ENCODE measurements at regions not wholly inside any gene's neighbourhood (a gene's known extent, or its start where the extent isn't known, plus 50 kb on each side); places are given as distances from the start of the nearest gene placed in this dataset.
"Not testable (repeated sequence)": the region's sequence is repeated elsewhere in the genome, so short reads cannot be mapped to it uniquely, and the experiment has no call there.

- no peak for DNase-seq
Observed at GRCh38 chr5:167051402-167051768, 1240.1 kb upstream of the WWC1 start.

- DNase-seq, result no peak
Observed at GRCh38 chr5:167052791-167053190, 1238.7 kb upstream of the WWC1 start.

GRCh38 chr5:167057665-167058064 is 1233.8 kb upstream of the WWC1 start:
- DNase-seq, result no peak

GRCh38 chr5:167061695-167062094 is 1229.8 kb upstream of the WWC1 start:
- DNase-seq, result no peak

- DNase-seq, result no peak
Observed at GRCh38 chr5:167063116-167063515, 1228.3 kb upstream of the WWC1 start.

- no peak for DNase-seq
Observed at GRCh38 chr5:167063788-167064187, 1227.7 kb upstream of the WWC1 start.

GRCh38 chr5:167064198-167064776 is 1227.2 kb upstream of the WWC1 start:
- DNase-seq, result no peak

GRCh38 chr5:167065794-167066193 is 1225.7 kb upstream of the WWC1 start:
- DNase-seq, result no peak

GRCh38 chr5:167071981-167072610 is 1219.3 kb upstream of the WWC1 start:
- no peak for DNase-seq

- no peak for DNase-seq
Observed at GRCh38 chr5:167081561-167081960, 1209.9 kb upstream of the WWC1 start.

- DNase-seq, result no peak
Observed at GRCh38 chr5:167096816-167097215, 1194.6 kb upstream of the WWC1 start.

- no peak for DNase-seq
Observed at GRCh38 chr5:167104351-167104750, 1187.1 kb upstream of the WWC1 start.

GRCh38 chr5:167105941-167106340 is 1185.5 kb upstream of the WWC1 start:
- DNase-seq, result no peak

GRCh38 chr5:167107684-167108083 is 1183.8 kb upstream of the WWC1 start:
- no peak for DNase-seq

GRCh38 chr5:167108266-167108665 is 1183.2 kb upstream of the WWC1 start:
- not testable (repeated sequence) for DNase-seq

- no peak for DNase-seq
Observed at GRCh38 chr5:167112556-167112955, 1178.9 kb upstream of the WWC1 start.

GRCh38 chr5:167122267-167122666 is 1169.2 kb upstream of the WWC1 start:
- no peak for DNase-seq

- DNase-seq, result no peak
Observed at GRCh38 chr5:167123126-167123525, 1168.3 kb upstream of the WWC1 start.

GRCh38 chr5:167128581-167128980 is 1162.9 kb upstream of the WWC1 start:
- no peak for DNase-seq

- DNase-seq, result no peak
Observed at GRCh38 chr5:167140548-167141291, 1150.7 kb upstream of the WWC1 start.

GRCh38 chr5:167143716-167144115 is 1147.7 kb upstream of the WWC1 start:
- no peak for DNase-seq

GRCh38 chr5:167145841-167146240 is 1145.6 kb upstream of the WWC1 start:
- DNase-seq, result no peak

GRCh38 chr5:167147879-167148278 is 1143.6 kb upstream of the WWC1 start:
- DNase-seq, result no peak

- DNase-seq, result no peak
Observed at GRCh38 chr5:167150661-167151060, 1140.8 kb upstream of the WWC1 start.
